Smooth muscle cell (in vitro differentiated cells): ENCODE measurements at regions not wholly inside any gene's neighbourhood (a gene's known extent, or its start where the extent isn't known, plus 50 kb on each side); places are given as distances from the start of the nearest gene placed in this dataset.

Experiments used
- DNase-seq: peaks from one replicate; lab custom pipeline; 2025; ENCODE audit not compliant: unreplicated experiment; lab: John Stamatoyannopoulos, UW
- H2AFZ ChIP-seq: fragments of 200-600 bp; sonication (generic); 2 replicates; pipeline ENCODE4 v1.6.0; 2016; ENCODE audit warnings: antibody characterized with exemption, low read depth, mild to moderate bottlenecking
- H3F3A ChIP-seq: fragments of 200-600 bp; sonication (generic); 2 replicates; pipeline ENCODE4 v1.6.0; 2017; ENCODE audit warnings: antibody characterized with exemption, low read depth
- H3K27ac ChIP-seq: fragments of 200-600 bp; sonication (generic); 2 replicates; pipeline ENCODE4 v1.5.1; 2016; ENCODE audit warnings: low read depth, mild to moderate bottlenecking
- H3K27me3 ChIP-seq: fragments of 200-600 bp; sonication (generic); 2 replicates; pipeline ENCODE4 v1.6.1; 2016; ENCODE audit warnings: low read depth, mild to moderate bottlenecking
- H3K36me3 ChIP-seq: fragments of 200-600 bp; sonication (generic); 2 replicates; pipeline ENCODE4 v1.5.1; 2016; ENCODE audit warnings: low read depth
- H3K4me1 ChIP-seq: fragments of 200-600 bp; sonication (generic); 2 replicates; pipeline ENCODE4 v1.5.1; 2016; ENCODE audit warnings: low read depth
- H3K4me2 ChIP-seq: fragments of 200-600 bp; sonication (generic); 2 replicates; pipeline ENCODE4 v1.6.0; 2016; ENCODE audit warnings: mild to moderate bottlenecking
- H3K4me3 ChIP-seq: fragments of 200-600 bp; sonication (generic); 2 replicates; pipeline ENCODE4 v1.5.1; 2016; ENCODE audit warnings: mild to moderate bottlenecking
- H3K79me2 ChIP-seq: fragments of 200-600 bp; sonication (generic); 2 replicates; pipeline ENCODE4 v1.6.0; 2016; ENCODE audit warnings: low read depth, mild to moderate bottlenecking
- H3K9ac ChIP-seq: fragments of 200-600 bp; sonication (generic); 2 replicates; pipeline ENCODE4 v1.6.0; 2016; ENCODE audit warnings: low read depth
- H3K9me3 ChIP-seq: fragments of 200-600 bp; sonication (generic); replicated peaks from 2 replicates; pipeline ENCODE4 v1.5.1; 2016; ENCODE audit warnings: low read depth
- H4K20me1 ChIP-seq: fragments of 200-600 bp; sonication (generic); 2 replicates; pipeline ENCODE4 v1.6.0; 2016; ENCODE audit warnings: low read depth
- WGBS: methylation state at CpG from one replicate; pipeline ENCODE4 v1.1.7; 2016; ENCODE audit warnings: low lambda C conversion rate; 5-methylcytosine and 5-hydroxymethylcytosine counted together
- TF ChIP-seq, protein P1 (sequence below): fragments of 200-600 bp; sonication (generic); IDR thresholded peaks from 2 replicates; pipeline ENCODE4 v1.5.1; 2017; ENCODE audit warnings: borderline replicate concordance, mild to moderate bottlenecking, antibody characterized with exemption; ENCODE audit not compliant: insufficient read depth, poor library complexity, severe bottlenecking

DNA sequence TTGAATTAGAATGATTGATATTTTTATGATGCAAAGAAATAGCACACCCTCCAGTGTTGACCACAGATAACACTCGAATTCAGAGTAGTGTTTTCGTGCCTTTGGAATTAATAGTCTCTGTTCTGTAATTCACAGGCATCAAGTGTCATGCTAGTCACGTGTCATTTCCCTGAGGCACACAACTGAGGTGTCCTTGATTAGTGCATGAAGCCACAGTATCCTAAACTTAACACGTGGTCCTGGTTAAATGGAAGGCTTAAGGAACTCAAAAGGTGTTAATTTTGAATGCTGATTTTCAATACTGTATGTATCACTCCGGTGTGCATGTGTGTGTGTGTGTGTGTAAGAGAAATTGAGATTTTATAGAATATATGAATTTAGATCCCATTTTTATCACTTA lies 625.6 kb downstream of the TMEM114 start:
- Histone ChIP-seq H3K36me3 (no peaks in the 10 kb centered on the region), H3F3A (no peaks in the 10 kb centered on the region), H3K4me3 (no peak overlapping the region), H3K4me2 (no peak overlapping the region), H2AFZ (no peak overlapping the region), H3K4me1 (no peaks in the 10 kb centered on the region), H3K9me3 (no peaks in the 10 kb centered on the region), H3K27ac (no peak overlapping the region), H3K79me2 (no peaks in the 10 kb centered on the region), H4K20me1 (no peaks in the 10 kb centered on the region), H3K27me3 (no peaks in the 10 kb centered on the region), H3K9ac (no peak overlapping the region)
- WGBS: 57% methylated on average over 5 of the region's 5 CpGs
- TF ChIP-seq, protein P1, sequence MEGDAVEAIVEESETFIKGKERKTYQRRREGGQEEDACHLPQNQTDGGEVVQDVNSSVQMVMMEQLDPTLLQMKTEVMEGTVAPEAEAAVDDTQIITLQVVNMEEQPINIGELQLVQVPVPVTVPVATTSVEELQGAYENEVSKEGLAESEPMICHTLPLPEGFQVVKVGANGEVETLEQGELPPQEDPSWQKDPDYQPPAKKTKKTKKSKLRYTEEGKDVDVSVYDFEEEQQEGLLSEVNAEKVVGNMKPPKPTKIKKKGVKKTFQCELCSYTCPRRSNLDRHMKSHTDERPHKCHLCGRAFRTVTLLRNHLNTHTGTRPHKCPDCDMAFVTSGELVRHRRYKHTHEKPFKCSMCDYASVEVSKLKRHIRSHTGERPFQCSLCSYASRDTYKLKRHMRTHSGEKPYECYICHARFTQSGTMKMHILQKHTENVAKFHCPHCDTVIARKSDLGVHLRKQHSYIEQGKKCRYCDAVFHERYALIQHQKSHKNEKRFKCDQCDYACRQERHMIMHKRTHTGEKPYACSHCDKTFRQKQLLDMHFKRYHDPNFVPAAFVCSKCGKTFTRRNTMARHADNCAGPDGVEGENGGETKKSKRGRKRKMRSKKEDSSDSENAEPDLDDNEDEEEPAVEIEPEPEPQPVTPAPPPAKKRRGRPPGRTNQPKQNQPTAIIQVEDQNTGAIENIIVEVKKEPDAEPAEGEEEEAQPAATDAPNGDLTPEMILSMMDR: no peak
- no peak for DNase-seq

DNA sequence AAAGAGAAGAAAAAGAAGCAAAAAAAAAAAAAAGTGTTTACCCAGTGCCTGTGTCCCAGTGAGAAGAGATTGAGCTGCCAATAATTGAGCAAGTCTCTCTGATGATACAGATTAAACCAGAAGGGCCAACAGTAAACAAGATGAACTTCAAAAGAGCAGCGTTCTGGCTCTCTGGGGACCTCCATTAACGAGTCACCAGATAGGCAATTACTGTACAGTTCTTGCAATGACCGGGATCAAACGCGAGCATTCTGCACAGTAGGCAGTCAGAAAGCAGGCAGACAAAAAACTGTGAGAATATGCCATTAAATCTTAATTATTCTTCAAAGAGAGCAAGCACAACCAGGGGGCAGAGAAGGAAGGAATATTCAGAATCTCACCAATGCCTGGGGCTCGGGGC lies 626.1 kb downstream of the TMEM114 start:
- Histone ChIP-seq H3K4me3 (no peak overlapping the region), H4K20me1 (no peaks in the 10 kb centered on the region), H3K36me3 (no peaks in the 10 kb centered on the region), H3K79me2 (no peaks in the 10 kb centered on the region), H3K4me2 (no peak overlapping the region), H3K27me3 (no peaks in the 10 kb centered on the region), H2AFZ (no peak overlapping the region), H3K9me3 (no peaks in the 10 kb centered on the region), H3K4me1 (no peaks in the 10 kb centered on the region), H3K9ac (no peak overlapping the region), H3F3A (no peaks in the 10 kb centered on the region), H3K27ac (no peak overlapping the region)
- WGBS: 42% methylated on average over 6 of the region's 6 CpGs
- TF ChIP-seq, protein P1: no peak
- no peak for DNase-seq

DNA sequence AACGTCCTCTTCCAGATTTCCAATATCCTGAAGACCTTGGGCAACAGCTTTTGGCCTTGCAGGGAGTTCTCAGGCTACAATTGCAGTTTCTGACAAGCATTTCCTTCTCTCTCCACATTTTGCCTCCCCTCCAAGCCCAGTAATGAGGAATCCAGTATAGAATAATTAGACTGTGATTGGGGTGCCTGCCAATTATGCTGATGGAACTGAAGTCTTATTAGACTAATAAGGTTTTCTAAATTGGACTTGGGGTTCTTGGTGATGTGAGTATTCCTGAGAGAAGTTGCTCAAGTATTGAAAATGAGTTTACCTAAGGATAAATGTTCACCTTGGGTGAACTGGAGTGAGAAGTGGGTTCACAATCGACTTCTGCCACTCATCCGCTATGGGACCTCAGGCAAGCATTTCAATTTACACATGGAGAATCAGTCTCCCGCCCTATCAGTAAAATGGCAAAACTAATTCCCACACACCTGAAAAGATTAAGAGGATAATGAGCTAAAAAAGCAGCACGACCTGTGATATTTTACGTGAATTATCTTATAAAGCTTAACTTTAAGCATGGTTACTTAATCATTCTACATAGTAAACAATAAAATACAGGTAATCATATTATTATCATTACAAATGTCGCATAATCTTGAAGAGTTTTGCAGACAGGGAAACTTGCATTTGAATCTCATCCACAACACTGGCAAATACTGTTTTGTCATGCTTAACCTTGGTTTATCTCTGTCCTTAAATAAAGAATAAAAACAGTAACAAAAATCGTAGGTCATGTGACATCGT lies 628.0 kb downstream of the TMEM114 start:
- H4K20me1 ChIP-seq: no peaks in the 10 kb centered on the region
- no peaks in the 10 kb centered on the region for H3K4me1 ChIP-seq
- DNase-seq: no peak
- no peak overlapping the region for H3K27ac ChIP-seq
- TF ChIP-seq, protein P1: no peak
- WGBS: 84% methylated on average over 9 of the region's 9 CpGs
- H3K27me3 ChIP-seq: no peaks in the 10 kb centered on the region
- no peaks in the 10 kb centered on the region for H3K9me3 ChIP-seq
- no peaks in the 10 kb centered on the region for H3F3A ChIP-seq
- H3K4me2 ChIP-seq: no peak overlapping the region
- H3K36me3 ChIP-seq: no peaks in the 10 kb centered on the region
- no peak overlapping the region for H3K4me3 ChIP-seq
- H3K9ac ChIP-seq: no peak overlapping the region
- no peaks in the 10 kb centered on the region for H3K79me2 ChIP-seq
- H2AFZ ChIP-seq: no peak overlapping the region

DNA sequence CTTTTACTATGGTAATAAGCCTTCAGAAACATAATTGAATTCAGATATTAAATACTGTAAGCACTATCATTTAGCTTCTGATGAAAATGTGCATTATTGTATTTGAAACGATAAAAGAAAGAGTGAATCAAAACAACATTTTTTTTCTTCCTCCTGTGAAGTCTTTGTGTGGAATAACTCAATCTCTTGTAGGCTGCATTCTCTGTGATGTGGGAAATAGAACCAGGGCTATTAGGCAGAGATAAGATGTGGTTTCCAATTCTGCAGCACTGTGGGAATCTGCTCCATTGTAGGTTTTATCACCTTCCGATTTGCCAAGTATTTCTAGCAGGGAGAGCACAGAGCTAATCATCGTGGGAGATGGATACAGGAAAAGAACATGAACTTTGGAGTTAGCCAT lies 624.5 kb downstream of the RBFOX1 start:
- Histone ChIP-seq H3K4me1 (no peaks in the 10 kb centered on the region), H2AFZ (no peak overlapping the region), H3K4me2 (no peak overlapping the region), H3K27me3 (no peaks in the 10 kb centered on the region), H3K36me3 (no peaks in the 10 kb centered on the region), H3K79me2 (no peaks in the 10 kb centered on the region), H3K9me3 (no peaks in the 10 kb centered on the region), H3F3A (no peaks in the 10 kb centered on the region), H3K4me3 (no peak overlapping the region), H4K20me1 (no peaks in the 10 kb centered on the region), H3K27ac (no peak overlapping the region), H3K9ac (no peak overlapping the region)
- TF ChIP-seq, protein P1: no peak
- WGBS: 76% methylated on average over 3 of the region's 3 CpGs
- DNase-seq: no peak
